K562 (cell line): ENCODE measurements at regions not wholly inside any gene's neighbourhood (a gene's known extent, or its start where the extent isn't known, plus 50 kb on each side); places are given as distances from the start of the nearest gene placed in this dataset.
"Not testable (repeated sequence)": the region's sequence is repeated elsewhere in the genome, so short reads cannot be mapped to it uniquely, and the experiment has no call there.

Experiments
- ATAC-seq: fragments of 200-7000 bp; cut with Tn5 transposase; 3 replicates; pipeline ENCODE4 v1.9.1; 2020; ENCODE audit warnings: moderate library complexity
- BruUV-seq: library from RNA; stranded (reverse); fragments of 400-500 nt; replicated peaks from 2 replicates; lab custom pipeline; 2021; lab: Mats Ljungman, UMichigan
- CTCF ChIA-PET: fragments of 300-600 bp; formaldehyde crosslinking; extraction: SDS; loops from one replicate; lab custom pipeline; 2021; ENCODE audit warnings: low intra/inter-chr PET ratio; lab: Yijun Ruan, JAX
- POLR2A ChIA-PET: fragments of 300-600, 350-650 bp; sonication (Branson Sonifier 250); formaldehyde crosslinking; extraction: SDS; loops from one replicate; lab custom pipeline; 2021; ENCODE audit warnings: antibody characterized with exemption, inconsistent platforms; lab: Yijun Ruan, JAX
- DNase-seq, 4 experiments: peaks; one replicate each; pipeline versions ENCODE4 v3.0.0 to v3.0.0-alpha.2; 2011 to 2018; ENCODE audit warnings: low spot score in 3 of 4, mixed read lengths in 3 of 4; ENCODE audit errors: extremely low read depth in 1 of 4
- FAIRE-seq: peaks from 2 replicates; lab custom pipeline; 2011; peaks lifted over from hg19 to GRCh38; lab: Jason Lieb, UNC
- H2AFZ ChIP-seq: 2 replicates; pipeline ENCODE4 v1.6.0; 2011; ENCODE audit warnings: low read depth, low read length, control low read depth, inconsistent platforms
- H3K27ac ChIP-seq: fragments of 200-600 bp; 3 replicates; pipeline ENCODE4 v1.8.0; 2011; ENCODE audit warnings: low read depth, mild to moderate bottlenecking, control low read depth, inconsistent platforms, low read length, moderate library complexity, mixed read lengths; ENCODE audit errors: extremely low read depth
- H3K27me3 ChIP-seq, 2 experiments: fragments of 300-600 bp in 1 of 2; 2 replicates in 1 of 2; 3 replicates in 1 of 2; pipeline versions ENCODE4 v1.6.0 to v1.8.0; 2011; ENCODE audit warnings: inconsistent platforms in 2 of 2, low read length in 2 of 2, mild to moderate bottlenecking in 1 of 2, mixed read lengths in 1 of 2, moderate library complexity in 1 of 2; ENCODE audit not compliant: control insufficient read depth in 2 of 2, insufficient read depth in 2 of 2
- H3K36me3 ChIP-seq: fragments of 300-600 bp; 3 replicates; pipeline ENCODE4 v1.8.0; 2011; ENCODE audit warnings: mild to moderate bottlenecking, low read length, inconsistent platforms; ENCODE audit not compliant: control insufficient read depth, insufficient read depth
- H3K4me1 ChIP-seq, 2 experiments: fragments of 200-600 bp in 1 of 2; replicated peaks in 1 of 2; 2 replicates in 1 of 2; 3 replicates in 1 of 2; pipeline versions ENCODE4 v1.5.1 to v1.8.0; 2011; ENCODE audit warnings: inconsistent platforms in 2 of 2, low read length in 2 of 2, mild to moderate bottlenecking in 1 of 2, mixed read lengths in 1 of 2, moderate library complexity in 1 of 2; ENCODE audit not compliant: control insufficient read depth in 2 of 2, insufficient read depth in 2 of 2
- H3K4me2 ChIP-seq: 2 replicates; pipeline ENCODE4 v1.6.1; 2011; ENCODE audit warnings: low read length, control low read depth, inconsistent platforms, mixed read lengths; ENCODE audit not compliant: insufficient read depth
- H3K4me3 ChIP-seq: fragments of 200-600 bp; sonication (generic), shearing (Covaris generic); 2 replicates; pipeline ENCODE4 v1.5.1; 2016; ENCODE audit warnings: control low read depth, inconsistent platforms
- H3K79me2 ChIP-seq: fragments of 200-600 bp; 3 replicates; pipeline ENCODE4 v1.8.0; 2011; ENCODE audit warnings: low read length, inconsistent platforms; ENCODE audit not compliant: control insufficient read depth, insufficient read depth
- H3K9ac ChIP-seq, 2 experiments: 2 replicates each; pipeline versions ENCODE4 v1.6.0 to v1.6.1; 2011; ENCODE audit warnings: low read depth in 2 of 2, low read length in 2 of 2, control low read depth in 1 of 2, inconsistent platforms in 1 of 2, mild to moderate bottlenecking in 1 of 2, mixed read lengths in 1 of 2; ENCODE audit not compliant: insufficient read depth in 1 of 2
- H3K9me1 ChIP-seq: one replicate; pipeline ENCODE4 v1.6.0; 2011; ENCODE audit warnings: inconsistent platforms, mild to moderate bottlenecking, low read length, moderate library complexity; ENCODE audit not compliant: control insufficient read depth, insufficient read depth
- H3K9me3 ChIP-seq: replicated peaks from 2 replicates; pipeline ENCODE4 v1.5.1; 2011; ENCODE audit warnings: low read depth, low read length, inconsistent platforms; ENCODE audit not compliant: control insufficient read depth, insufficient read depth
- H4K20me1 ChIP-seq: replicated peaks from 2 replicates; pipeline ENCODE4 v1.6.1; 2011; ENCODE audit warnings: low read length, inconsistent platforms, mixed read lengths; ENCODE audit not compliant: control insufficient read depth, insufficient read depth
- BRD9 ChIP-seq: fragments of 450-650 bp; IDR thresholded peaks from 2 replicates; pipeline ENCODE4 v1.6.1; 2018; ENCODE audit warnings: low read depth; ENCODE audit not compliant: partially characterized antibody
- CHD1 ChIP-seq: fragments of 200-600 bp; sonication (generic); IDR thresholded peaks from one replicate; pipeline ENCODE4 v1.6.1; 2012; ENCODE audit warnings: mild to moderate bottlenecking, moderate library complexity, low read length, inconsistent platforms
- EGR1 ChIP-seq: fragments of 450-650 bp; conservative IDR thresholded peaks from 2 replicates; pipeline ENCODE4 v1.6.1; 2017; ENCODE audit warnings: mild to moderate bottlenecking
- NCOR1 ChIP-seq: fragments of 450-650 bp; IDR thresholded peaks from 2 replicates; pipeline ENCODE4 v1.6.1; 2016; ENCODE audit warnings: mild to moderate bottlenecking, moderate library complexity
- NR0B1 ChIP-seq: fragments of 450-650 bp; IDR thresholded peaks from one replicate; pipeline ENCODE4 v1.6.1; 2018; ENCODE audit warnings: mild to moderate bottlenecking, moderate library complexity; ENCODE audit not compliant: partially characterized antibody
- ZNF140 ChIP-seq: fragments of 250-450 bp; sonication (Bioruptor Pico); IDR thresholded peaks from 2 replicates; pipeline ENCODE4 v1.8.0; 2021; ENCODE audit warnings: moderate library complexity, mild to moderate bottlenecking, inconsistent platforms
- ZNF354B ChIP-seq: fragments of 250-450 bp; sonication (Bioruptor Pico); IDR thresholded peaks from 2 replicates; pipeline ENCODE4 v1.4.0; 2020
- ZNF561 ChIP-seq: fragments of 450-650 bp; formaldehyde crosslinking; conservative IDR thresholded peaks from 2 replicates; pipeline ENCODE4 v1.4.0; 2020; ENCODE audit warnings: mild to moderate bottlenecking, moderate library complexity
- ZNF584 ChIP-seq: fragments of 200-800 bp; sonication (Bioruptor generic); IDR thresholded peaks from 2 replicates; pipeline ENCODE4 v1.6.1; 2016; ENCODE audit warnings: low read depth, mild to moderate bottlenecking, missing genetic modification characterization, missing compliant biosample characterization
- ZNF740 ChIP-seq, 3 experiments: fragments of 200-800 bp in 1 of 3; sonication (Bioruptor generic) in 1 of 3; sonication (generic) in 1 of 3; formaldehyde crosslinking in 1 of 3; IDR thresholded peaks; 2 replicates each; pipeline versions ENCODE4 v1.6.1 to v1.8.0; 2016 to 2022; ENCODE audit warnings: mild to moderate bottlenecking in 2 of 3, missing compliant biosample characterization in 2 of 3, missing genetic modification characterization in 2 of 3, missing genetic modification reagents in 1 of 3
- WGBS: fragments of 100-300 bp; shearing (Covaris generic); methylation state at CpG from one replicate; pipeline ENCODE4 v1.1.6; 2016; ENCODE audit warnings: low coverage, mixed read lengths; ENCODE audit not compliant: insufficient coverage; ENCODE audit errors: missing lambda C conversion rate; 5-methylcytosine and 5-hydroxymethylcytosine counted together
- in situ Hi-C: fragments of 300-500 bp; cut with MboI; formaldehyde crosslinking; loops from 4 replicates; pipeline ENCODE4 v1.15.0; 2018; ENCODE audit warnings: inconsistent platforms, mixed read lengths
- intact Hi-C: fragments of 100-400 bp; cut with micrococcal nuclease; formaldehyde crosslinking; loops from 2 replicates; pipeline ENCODE4 v1.14.2; 2022

GRCh38 chr13:56615572-56615971, 525.1 kb upstream of the PRR20A start (continued):
- TF ChIP-seq EGR1, result no peak
- TF ChIP-seq ZNF354B, result no peak
- no peak for TF ChIP-seq NR0B1
- TF ChIP-seq ZNF561 (CRISPR knock-in tag), result no peak
- TF ChIP-seq BRD9, result no peak

- in situ Hi-C loops, result no loop called here
- no TSS peak for BruUV-seq
- TF ChIP-seq CHD1 (no peak), ZNF140 (CRISPR knock-in tag) (no peak), NCOR1 (no peak), ZNF584 (CRISPR knock-in tag) (no peak), ZNF740 (CRISPR knock-in tag; IDR thresholded peaks at IDR 0.05) (no peak), ZNF740 (tag; IDR thresholded peaks at IDR 0.05) (no peak)
These were observed 517.9 kb upstream of the PRR20A start for GRCh38 chr13:56622840-56623239.

GRCh38 chr13:56628886-56629285, 511.8 kb upstream of the PRR20A start:
- 2% methylated on average over 6 of the region's 6 CpGs for WGBS
- ATAC-seq, H3K9ac ChIP-seq, BruUV-seq, H3K9me1 ChIP-seq, H2AFZ ChIP-seq, H3K79me2 ChIP-seq, H3K9me3 ChIP-seq, H3K4me1 ChIP-seq, H3K36me3 ChIP-seq, H3K27ac ChIP-seq, POLR2A ChIA-PET, H3K4me2 ChIP-seq, H4K20me1 ChIP-seq, H3K4me3 ChIP-seq, DNase-seq, FAIRE-seq, intact Hi-C loops, CTCF ChIA-PET, H3K27me3 ChIP-seq, in situ Hi-C loops: not testable (repeated sequence)

More at GRCh38 chr13:56622840-56623239, 517.9 kb upstream of the PRR20A start:
- intact Hi-C loops, result no loop called here
- Histone ChIP-seq H3K36me3 (no peaks in the 10 kb centered on the region), H3K9me3 (no peaks in the 10 kb centered on the region; the same call in 1 of the 2 replicates), H3K9ac (no peak overlapping the region), H3K9me1 (no peaks in the 10 kb centered on the region), H3K4me2 (no peak overlapping the region), H3K4me1 (no peaks in the 10 kb centered on the region), H3K27me3 (no peaks in the 10 kb centered on the region), H3K27ac (no peak overlapping the region), H4K20me1 (no peaks in the 10 kb centered on the region), H3K4me3 (no peak overlapping the region), H2AFZ (no peak overlapping the region), H3K79me2 (no peaks in the 10 kb centered on the region)
- WGBS, result 4% methylated on average over 4 of the region's 4 CpGs
- CTCF ChIA-PET, result no interaction called here
- ATAC-seq, result no peak
- POLR2A ChIA-PET, result no interaction called here
- FAIRE-seq, result no peak
- no peak for DNase-seq
